ENCODE measurements at regions not wholly inside any gene's neighbourhood (a gene's known extent, or its start where the extent isn't known, plus 50 kb on each side); places are given as distances from the start of the nearest gene placed in this dataset.
"Not testable (repeated sequence)": the region's sequence is repeated elsewhere in the genome, so short reads cannot be mapped to it uniquely, and the experiment has no call there.

GRCh38 chr14:35174342-35174741, 52.0 kb downstream of the PRORP start:
- no peak for DNase-seq (ENCODE audit: low spot score in 2 of 2)
- Mint-ChIP-seq H3K9me3 (no peaks in the 10 kb centered on the region), H3K27me3 (no peaks in the 10 kb centered on the region), H3K27ac (ENCODE audit: low read depth) (no peak overlapping the region), H3K36me3 (ENCODE audit: insufficient read depth) (peaks cover 11% of the 10 kb centered on the region), H3K4me3 (no peak overlapping the region), H3K4me1 (peaks cover 28% of the 10 kb centered on the region)
- no peak for ATAC-seq (replicated peaks; ENCODE audit: extremely low read depth, poor library complexity, severe bottlenecking)

- Mint-ChIP-seq H3K36me3 (ENCODE audit: insufficient read depth) (peaks cover 6% of the 10 kb centered on the region), H3K9me3 (no peaks in the 10 kb centered on the region), H3K27me3 (no peaks in the 10 kb centered on the region), H3K27ac (ENCODE audit: low read depth) (no peak overlapping the region), H3K4me3 (no peak overlapping the region), H3K4me1 (peaks cover 18% of the 10 kb centered on the region)
- DNase-seq (ENCODE audit: low spot score in 2 of 2) (no peak), ATAC-seq (replicated peaks; ENCODE audit: extremely low read depth, poor library complexity, severe bottlenecking) (no peak)
These were observed 57.8 kb downstream of the PRORP start for GRCh38 chr14:35180179-35180578.

- H3K9me3 Mint-ChIP-seq; H3K27ac Mint-ChIP-seq (ENCODE audit: low read depth): not testable (repeated sequence)
These were observed 62.5 kb downstream of the PRORP start for GRCh38 chr14:35184891-35185290.

GRCh38 chr14:35189422-35189821, 67.1 kb downstream of the PRORP start:
- H3K27me3 Mint-ChIP-seq: no peaks in the 10 kb centered on the region
- H3K27ac Mint-ChIP-seq (ENCODE audit: low read depth): no peak overlapping the region
- no peak overlapping the region for H3K4me3 Mint-ChIP-seq
- H3K9me3 Mint-ChIP-seq: no peaks in the 10 kb centered on the region
- ATAC-seq (replicated peaks; ENCODE audit: extremely low read depth, poor library complexity, severe bottlenecking) (no peak), DNase-seq (ENCODE audit: low spot score in 2 of 2) (no peak)
- H3K4me1 Mint-ChIP-seq: peaks cover 6% of the 10 kb centered on the region
- H3K36me3 Mint-ChIP-seq (ENCODE audit: insufficient read depth): peaks cover 10% of the 10 kb centered on the region

More at GRCh38 chr14:35184891-35185290, 62.5 kb downstream of the PRORP start:
- not testable (repeated sequence) for H3K4me3 Mint-ChIP-seq; H3K36me3 Mint-ChIP-seq (ENCODE audit: insufficient read depth); DNase-seq (ENCODE audit: low spot score in 2 of 2); ATAC-seq (replicated peaks; ENCODE audit: extremely low read depth, poor library complexity, severe bottlenecking); H3K4me1 Mint-ChIP-seq; H3K27me3 Mint-ChIP-seq

GRCh38 chr14:35193161-35193560, 70.8 kb downstream of the PRORP start:
- no peak for DNase-seq (ENCODE audit: low spot score in 2 of 2)
- Mint-ChIP-seq H3K36me3 (ENCODE audit: insufficient read depth) (peaks cover 8% of the 10 kb centered on the region), H3K4me1 (peaks cover 20% of the 10 kb centered on the region), H3K27me3 (no peaks in the 10 kb centered on the region), H3K4me3 (no peak overlapping the region), H3K9me3 (no peaks in the 10 kb centered on the region), H3K27ac (ENCODE audit: low read depth) (no peak overlapping the region)
- ATAC-seq (replicated peaks; ENCODE audit: extremely low read depth, poor library complexity, severe bottlenecking): no peak

GRCh38 chr14:35194183-35194582, 71.8 kb downstream of the PRORP start:
- H3K27ac Mint-ChIP-seq (ENCODE audit: low read depth); ATAC-seq (replicated peaks; ENCODE audit: extremely low read depth, poor library complexity, severe bottlenecking); DNase-seq (ENCODE audit: low spot score in 2 of 2); H3K27me3 Mint-ChIP-seq; H3K9me3 Mint-ChIP-seq; H3K4me3 Mint-ChIP-seq; H3K36me3 Mint-ChIP-seq (ENCODE audit: insufficient read depth): not testable (repeated sequence)
- H3K4me1 Mint-ChIP-seq: peaks cover 20% of the 10 kb centered on the region

- Mint-ChIP-seq H3K36me3 (ENCODE audit: insufficient read depth) (peaks cover 5% of the 10 kb centered on the region), H3K27me3 (no peaks in the 10 kb centered on the region), H3K9me3 (no peaks in the 10 kb centered on the region), H3K4me1 (peaks cover 24% of the 10 kb centered on the region), H3K27ac (ENCODE audit: low read depth) (peak overlapping the region; percentile 50), H3K4me3 (no peak overlapping the region)
- ATAC-seq (replicated peaks; ENCODE audit: extremely low read depth, poor library complexity, severe bottlenecking) (peak; percentile 67), DNase-seq (ENCODE audit: low spot score in 2 of 2) (no peak)
These were observed 74.2 kb downstream of the PRORP start for GRCh38 chr14:35196571-35196970.

GRCh38 chr14:35197015-35197414, 74.7 kb downstream of the PRORP start:
- H3K9me3 Mint-ChIP-seq: no peaks in the 10 kb centered on the region
- peak overlapping the region; percentile 50 for H3K27ac Mint-ChIP-seq (ENCODE audit: low read depth)

GRCh38 chr14:35201066-35201465, 78.7 kb downstream of the PRORP start:
- Mint-ChIP-seq H3K4me3 (no peak overlapping the region), H3K36me3 (ENCODE audit: insufficient read depth) (peaks cover 4% of the 10 kb centered on the region), H3K4me1 (peaks cover 42% of the 10 kb centered on the region), H3K27me3 (no peaks in the 10 kb centered on the region), H3K9me3 (no peaks in the 10 kb centered on the region), H3K27ac (ENCODE audit: low read depth) (no peak overlapping the region)
- ATAC-seq (replicated peaks; ENCODE audit: extremely low read depth, poor library complexity, severe bottlenecking): no peak
- DNase-seq (ENCODE audit: low spot score in 2 of 2): no peak

More at GRCh38 chr14:35197015-35197414, 74.7 kb downstream of the PRORP start:
- no peak overlapping the region for H3K4me3 Mint-ChIP-seq
- no peaks in the 10 kb centered on the region for H3K27me3 Mint-ChIP-seq
- ATAC-seq (replicated peaks; ENCODE audit: extremely low read depth, poor library complexity, severe bottlenecking) (peak; percentile 58), DNase-seq (ENCODE audit: low spot score in 2 of 2) (no peak)
- H3K4me1 Mint-ChIP-seq: peaks cover 24% of the 10 kb centered on the region
- H3K36me3 Mint-ChIP-seq (ENCODE audit: insufficient read depth): peaks cover 5% of the 10 kb centered on the region

- no peaks in the 10 kb centered on the region for H3K27me3 Mint-ChIP-seq
- peaks cover 32% of the 10 kb centered on the region for H3K4me1 Mint-ChIP-seq
- no peaks in the 10 kb centered on the region for H3K9me3 Mint-ChIP-seq
- no peak overlapping the region for H3K4me3 Mint-ChIP-seq
- H3K36me3 Mint-ChIP-seq (ENCODE audit: insufficient read depth): peaks cover 2% of the 10 kb centered on the region
- no peak for ATAC-seq (replicated peaks; ENCODE audit: extremely low read depth, poor library complexity, severe bottlenecking)
- DNase-seq (ENCODE audit: low spot score in 2 of 2): no peak
- H3K27ac Mint-ChIP-seq (ENCODE audit: low read depth): peak overlapping the region; percentile 62
These were observed 79.8 kb downstream of the PRORP start for GRCh38 chr14:35202195-35202594.

- no peaks in the 10 kb centered on the region for H3K27me3 Mint-ChIP-seq
- DNase-seq (ENCODE audit: low spot score in 2 of 2) (no peak), ATAC-seq (replicated peaks; ENCODE audit: extremely low read depth, poor library complexity, severe bottlenecking) (no peak)
- peaks cover 7% of the 10 kb centered on the region for H3K36me3 Mint-ChIP-seq (ENCODE audit: insufficient read depth)
- H3K27ac Mint-ChIP-seq (ENCODE audit: low read depth): peak overlapping the region; percentile 38
- H3K9me3 Mint-ChIP-seq: no peaks in the 10 kb centered on the region
- peaks cover 39% of the 10 kb centered on the region for H3K4me1 Mint-ChIP-seq
- H3K4me3 Mint-ChIP-seq: no peak overlapping the region
These were observed 83.4 kb downstream of the PRORP start for GRCh38 chr14:35205737-35206136.

GRCh38 chr14:35211067-35211466, 81.1 kb upstream of the PSMA6 start:
- H3K9me3 Mint-ChIP-seq: no peaks in the 10 kb centered on the region
- no peak for DNase-seq (ENCODE audit: low spot score in 2 of 2)
- H3K27me3 Mint-ChIP-seq: no peaks in the 10 kb centered on the region
- H3K4me3 Mint-ChIP-seq: no peak overlapping the region
- no peak overlapping the region for H3K27ac Mint-ChIP-seq (ENCODE audit: low read depth)
- no peak for ATAC-seq (replicated peaks; ENCODE audit: extremely low read depth, poor library complexity, severe bottlenecking)
- peaks cover 11% of the 10 kb centered on the region for H3K4me1 Mint-ChIP-seq
- H3K36me3 Mint-ChIP-seq (ENCODE audit: insufficient read depth): peaks cover 10% of the 10 kb centered on the region

GRCh38 chr14:35212471-35213142, 79.6 kb upstream of the PSMA6 start:
- H3K27me3 Mint-ChIP-seq: no peaks in the 10 kb centered on the region
- peaks cover 11% of the 10 kb centered on the region for H3K36me3 Mint-ChIP-seq (ENCODE audit: insufficient read depth)
- ATAC-seq (replicated peaks; ENCODE audit: extremely low read depth, poor library complexity, severe bottlenecking) (no peak), DNase-seq (ENCODE audit: low spot score in 2 of 2) (no peak)
- no peak overlapping the region for H3K4me3 Mint-ChIP-seq
- no peak overlapping the region for H3K27ac Mint-ChIP-seq (ENCODE audit: low read depth)
- H3K9me3 Mint-ChIP-seq: no peaks in the 10 kb centered on the region
- peaks cover 11% of the 10 kb centered on the region for H3K4me1 Mint-ChIP-seq
